Caco-2 (cell line): ENCODE measurements at regions not wholly inside any gene's neighbourhood (a gene's known extent, or its start where the extent isn't known, plus 50 kb on each side); places are given as distances from the start of the nearest gene placed in this dataset.

Experiments used
- BruUV-seq: library from RNA; stranded (reverse); fragments of 400-500 nt; replicated peaks from 2 replicates; lab custom pipeline; 2021; lab: Mats Ljungman, UMichigan
- CTCF ChIA-PET: fragments of 300-600 bp; sonication (Branson Sonifier 250); formaldehyde crosslinking; loops from one replicate; lab custom pipeline; 2022; ENCODE audit warnings: antibody characterized with exemption; lab: Charles Lee
- POLR2A ChIA-PET: fragments of 300-600 bp; sonication (Branson Sonifier 250); formaldehyde crosslinking; loops from one replicate; lab custom pipeline; 2022; ENCODE audit warnings: antibody characterized with exemption; lab: Charles Lee
- DNase-seq, 2 experiments: peaks; one replicate each; pipeline versions ENCODE4 v3.0.0 to v3.0.0-alpha.2; 2020 to 2022
- H3K27me3 ChIP-seq: replicated peaks from 2 replicates; pipeline ENCODE4 v1.6.0; 2011; ENCODE audit warnings: low read length; ENCODE audit not compliant: control insufficient read depth, insufficient read depth
- H3K36me3 ChIP-seq: 2 replicates; pipeline ENCODE4 v1.5.1; 2011; ENCODE audit warnings: low read length; ENCODE audit not compliant: control insufficient read depth, insufficient read depth
- H3K4me1 ChIP-seq: fragments of 250-450 bp; sonication (Bioruptor Pico); 2 replicates; pipeline ENCODE4 v1.5.1; 2020; ENCODE audit warnings: mild to moderate bottlenecking
- H3K4me3 ChIP-seq: 2 replicates; pipeline ENCODE4 v1.5.1; 2011; ENCODE audit warnings: low read depth, mild to moderate bottlenecking, control low read depth, low read length
- H3K9me3 ChIP-seq: fragments of 250-450 bp; sonication (Bioruptor Pico); 2 replicates; pipeline ENCODE4 v1.5.1; 2020; ENCODE audit warnings: mild to moderate bottlenecking, moderate library complexity
- H3K27ac Mint-ChIP-seq: one replicate; pipeline ENCODE4 v1.8.0; 2022; ENCODE audit warnings: mixed read lengths; ENCODE audit not compliant: unreplicated experiment
- H3K27me3 Mint-ChIP-seq: one replicate; pipeline ENCODE4 v1.8.0; 2022; ENCODE audit warnings: mixed read lengths; ENCODE audit not compliant: insufficient read depth, unreplicated experiment
- H3K36me3 Mint-ChIP-seq: one replicate; pipeline ENCODE4 v1.8.0; 2022; ENCODE audit warnings: mild to moderate bottlenecking, mixed read lengths; ENCODE audit not compliant: insufficient read depth, unreplicated experiment
- H3K4me1 Mint-ChIP-seq: one replicate; pipeline ENCODE4 v1.8.0; 2022; ENCODE audit warnings: low read depth, mixed read lengths; ENCODE audit not compliant: unreplicated experiment
- H3K4me3 Mint-ChIP-seq: one replicate; pipeline ENCODE4 v1.8.0; 2022; ENCODE audit warnings: mild to moderate bottlenecking, moderate library complexity, mixed read lengths; ENCODE audit not compliant: unreplicated experiment
- H3K9me3 Mint-ChIP-seq: one replicate; pipeline ENCODE4 v1.8.0; 2022; ENCODE audit warnings: mixed read lengths; ENCODE audit not compliant: unreplicated experiment
- intact Hi-C: fragments of 100-400 bp; cut with micrococcal nuclease; formaldehyde crosslinking; loops from one replicate; pipeline ENCODE4 v1.10.0; 2022; ENCODE audit not compliant: unreplicated experiment
- TF ChIP-seq, protein P1 (sequence below), 2 experiments: fragments of 200-600 bp in 1 of 2; IDR thresholded peaks; 1 replicate in 1 of 2; 2 replicates in 1 of 2; pipeline versions ENCODE4 v1.5.1 to v1.8.0; 2011 to 2022; ENCODE audit warnings: antibody characterized with exemption in 1 of 2, control low read depth in 1 of 2, inconsistent platforms in 1 of 2, low read depth in 1 of 2, low read length in 1 of 2, mild to moderate bottlenecking in 1 of 2, moderate library complexity in 1 of 2; ENCODE audit not compliant: insufficient read depth in 1 of 2, severe bottlenecking in 1 of 2, unreplicated experiment in 1 of 2

DNA sequence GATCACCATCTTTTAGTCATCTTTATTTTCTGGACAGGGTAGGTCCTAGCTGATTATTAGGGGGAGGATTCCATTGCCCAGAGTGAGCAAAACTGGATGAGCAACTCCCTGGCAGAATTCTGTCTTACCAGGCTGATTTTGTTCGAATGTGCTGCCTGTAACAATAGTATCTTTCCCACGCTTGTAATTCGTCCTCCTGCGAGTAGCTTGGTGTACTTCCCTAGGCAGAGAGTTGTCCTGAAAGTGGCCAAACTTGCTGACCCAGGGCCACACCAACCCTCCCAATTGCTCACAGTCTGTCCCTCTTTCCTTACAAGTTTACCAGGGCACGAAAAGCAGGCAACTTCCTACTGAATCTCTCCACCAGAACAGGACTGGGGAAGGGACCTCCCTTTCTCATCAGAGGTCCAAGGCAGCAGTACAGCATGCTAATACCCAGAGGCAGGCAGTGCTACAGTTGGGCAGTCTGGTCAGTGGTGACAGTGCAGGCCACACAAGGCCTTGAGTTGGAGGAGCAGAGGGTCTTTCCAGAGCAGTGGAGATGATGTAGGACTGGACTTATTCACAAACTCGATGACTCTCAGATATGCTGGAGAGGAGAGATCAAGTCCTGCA, 67.8 kb upstream of the NLK start:
- intact Hi-C loops = no loop called here
- no peak overlapping the region for H3K4me3 Mint-ChIP-seq
- H3K4me1 Mint-ChIP-seq = peaks cover 20% of the 10 kb centered on the region
- Histone ChIP-seq H3K9me3 (no peaks in the 10 kb centered on the region), H3K36me3 (no peaks in the 10 kb centered on the region), H3K27me3 (no peaks in the 10 kb centered on the region), H3K4me1 (peaks cover 13% of the 10 kb centered on the region), H3K4me3 (no peak overlapping the region)
- no peak for DNase-seq
- TF ChIP-seq, protein P1, sequence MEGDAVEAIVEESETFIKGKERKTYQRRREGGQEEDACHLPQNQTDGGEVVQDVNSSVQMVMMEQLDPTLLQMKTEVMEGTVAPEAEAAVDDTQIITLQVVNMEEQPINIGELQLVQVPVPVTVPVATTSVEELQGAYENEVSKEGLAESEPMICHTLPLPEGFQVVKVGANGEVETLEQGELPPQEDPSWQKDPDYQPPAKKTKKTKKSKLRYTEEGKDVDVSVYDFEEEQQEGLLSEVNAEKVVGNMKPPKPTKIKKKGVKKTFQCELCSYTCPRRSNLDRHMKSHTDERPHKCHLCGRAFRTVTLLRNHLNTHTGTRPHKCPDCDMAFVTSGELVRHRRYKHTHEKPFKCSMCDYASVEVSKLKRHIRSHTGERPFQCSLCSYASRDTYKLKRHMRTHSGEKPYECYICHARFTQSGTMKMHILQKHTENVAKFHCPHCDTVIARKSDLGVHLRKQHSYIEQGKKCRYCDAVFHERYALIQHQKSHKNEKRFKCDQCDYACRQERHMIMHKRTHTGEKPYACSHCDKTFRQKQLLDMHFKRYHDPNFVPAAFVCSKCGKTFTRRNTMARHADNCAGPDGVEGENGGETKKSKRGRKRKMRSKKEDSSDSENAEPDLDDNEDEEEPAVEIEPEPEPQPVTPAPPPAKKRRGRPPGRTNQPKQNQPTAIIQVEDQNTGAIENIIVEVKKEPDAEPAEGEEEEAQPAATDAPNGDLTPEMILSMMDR (IDR thresholded peaks at IDR 0.05; ENCODE audit: insufficient read depth in 1 of 2, low read depth in 1 of 2, low read length in 1 of 2, severe bottlenecking in 1 of 2, unreplicated experiment in 1 of 2) = no peak
- no peaks in the 10 kb centered on the region for H3K36me3 Mint-ChIP-seq
- H3K27me3 Mint-ChIP-seq = no peaks in the 10 kb centered on the region
- H3K27ac Mint-ChIP-seq = peak overlapping the region; percentile 18
- ChIA-PET CTCF (interaction anchor here (0.6 to 1.2 kb wide), 4 partner anchors 12 to 130 kb away, joined by 3 to 4 read pairs (median 3); no protein-coding TSS in a partner anchor), POLR2A (no interaction called here)
- no TSS peak for BruUV-seq
- no peaks in the 10 kb centered on the region for H3K9me3 Mint-ChIP-seq

DNA sequence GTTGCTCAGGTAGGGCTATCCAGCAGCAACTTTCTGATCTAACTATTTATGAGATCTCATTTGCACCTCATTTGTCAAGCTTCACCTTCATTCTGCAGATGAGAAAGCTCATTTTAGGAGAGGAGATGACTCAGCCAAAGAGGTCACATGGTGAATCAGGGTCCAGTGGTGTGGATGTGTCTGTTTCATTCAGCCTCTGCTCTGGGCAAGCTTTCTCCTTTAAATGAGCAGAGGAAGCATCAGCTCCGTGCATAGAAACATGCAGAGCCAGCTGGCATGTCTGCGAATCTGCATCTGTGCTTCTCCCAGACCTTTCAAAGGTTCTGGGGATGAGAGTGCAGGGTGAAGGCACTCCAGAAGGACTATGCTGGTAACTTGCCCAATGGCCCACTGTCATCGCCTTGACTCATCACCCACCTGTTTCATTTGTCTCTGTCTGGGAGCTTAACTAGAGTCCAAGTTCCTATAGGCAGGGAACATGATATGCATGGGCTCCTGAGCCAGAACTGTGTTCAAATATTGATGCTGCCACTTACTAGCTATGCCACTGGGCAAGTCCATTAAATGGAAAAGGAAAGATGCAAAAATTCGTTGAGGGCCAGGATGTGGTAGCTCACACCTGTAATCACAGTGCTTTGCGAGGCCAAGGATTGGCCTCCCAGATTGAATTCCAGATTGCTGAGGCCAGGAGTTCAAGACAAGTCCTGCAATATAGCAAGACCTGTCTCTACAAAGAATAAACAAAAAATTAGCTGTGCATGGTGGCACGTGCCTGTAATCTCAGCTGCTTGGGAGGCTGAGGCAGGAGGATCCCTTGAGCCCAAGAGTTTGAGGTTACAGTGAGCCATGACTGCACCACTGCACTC, 67.1 kb upstream of the NLK start:
- H3K27me3 Mint-ChIP-seq = no peaks in the 10 kb centered on the region
- TF ChIP-seq, protein P1 (IDR thresholded peaks at IDR 0.05; ENCODE audit: insufficient read depth in 1 of 2, low read depth in 1 of 2, low read length in 1 of 2, severe bottlenecking in 1 of 2, unreplicated experiment in 1 of 2) = no peak
- BruUV-seq = no TSS peak
- CTCF ChIA-PET = interaction anchor here (0.9 to 1.1 kb wide), 2 partner anchors 19 to 26 kb away, joined by 3 to 4 read pairs; no protein-coding TSS in a partner anchor
- H3K36me3 ChIP-seq = no peaks in the 10 kb centered on the region
- peaks cover 27% of the 10 kb centered on the region for H3K4me1 Mint-ChIP-seq
- intact Hi-C loops = no loop called here
- no peaks in the 10 kb centered on the region for H3K27me3 ChIP-seq
- H3K4me3 Mint-ChIP-seq = no peak overlapping the region
- H3K36me3 Mint-ChIP-seq = no peaks in the 10 kb centered on the region
- DNase-seq = no peak
- H3K4me1 ChIP-seq = peaks cover 19% of the 10 kb centered on the region
- no peak overlapping the region for H3K4me3 ChIP-seq
- no peaks in the 10 kb centered on the region for H3K9me3 ChIP-seq
- H3K9me3 Mint-ChIP-seq = peaks cover under 1% of the 10 kb centered on the region
- POLR2A ChIA-PET = no interaction called here
- H3K27ac Mint-ChIP-seq = peak overlapping the region; percentile 18

DNA sequence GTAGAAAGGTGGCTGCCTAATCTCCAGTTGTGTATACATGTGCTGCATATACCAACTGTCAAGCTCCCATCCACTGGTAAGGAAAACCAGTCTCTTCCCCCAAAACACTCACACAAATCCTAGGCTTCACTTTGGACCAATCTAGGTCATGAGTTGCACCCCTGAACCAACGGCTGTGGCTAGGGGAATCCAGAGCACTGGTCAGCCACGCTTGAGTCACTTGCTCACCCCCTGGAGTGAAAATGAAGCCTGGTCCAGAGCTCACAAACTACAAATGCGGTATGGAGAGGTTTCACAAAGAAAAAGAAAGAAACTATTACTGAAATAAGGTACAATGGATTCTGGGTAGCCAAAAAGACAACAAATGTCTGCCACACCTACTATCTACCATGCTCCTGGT, 66.1 kb upstream of the NLK start:
- H3K36me3 ChIP-seq = no peaks in the 10 kb centered on the region
- intact Hi-C loops = no loop called here
- H3K9me3 ChIP-seq = no peaks in the 10 kb centered on the region
- H3K27ac Mint-ChIP-seq = no peak overlapping the region
- H3K4me3 ChIP-seq = no peak overlapping the region
- ChIA-PET CTCF (no interaction called here), POLR2A (interaction anchor here (0.6 kb wide), 1 partner anchor 124 kb away, joined by 3 read pairs; no protein-coding TSS in a partner anchor)
- peaks cover 10% of the 10 kb centered on the region for H3K9me3 Mint-ChIP-seq
- H3K4me1 ChIP-seq = peaks cover 28% of the 10 kb centered on the region
- H3K4me3 Mint-ChIP-seq = no peak overlapping the region
- H3K36me3 Mint-ChIP-seq = no peaks in the 10 kb centered on the region
- no peak for DNase-seq
- BruUV-seq = no TSS peak
- TF ChIP-seq, protein P1 (IDR thresholded peaks at IDR 0.05; ENCODE audit: insufficient read depth in 1 of 2, low read depth in 1 of 2, low read length in 1 of 2, severe bottlenecking in 1 of 2, unreplicated experiment in 1 of 2) = no peak
- no peaks in the 10 kb centered on the region for H3K27me3 Mint-ChIP-seq
- peaks cover 36% of the 10 kb centered on the region for H3K4me1 Mint-ChIP-seq
- no peaks in the 10 kb centered on the region for H3K27me3 ChIP-seq
